Stimulated activated CD8-positive, alpha-beta memory T cell treated with anti-CD3 and anti-CD28 coated beads, Interleukin-4, amount 100 ng/mL, for 48 hours (primary cell): ENCODE measurements at regions not wholly inside any gene's neighbourhood (a gene's known extent, or its start where the extent isn't known, plus 50 kb on each side); places are given as distances from the start of the nearest gene placed in this dataset.
"Not testable (repeated sequence)": the region's sequence is repeated elsewhere in the genome, so short reads cannot be mapped to it uniquely, and the experiment has no call there.

Source experiments
- DNase-seq: peaks from one replicate; pipeline ENCODE4 v3.0.0-alpha.2; 2020

DNA sequence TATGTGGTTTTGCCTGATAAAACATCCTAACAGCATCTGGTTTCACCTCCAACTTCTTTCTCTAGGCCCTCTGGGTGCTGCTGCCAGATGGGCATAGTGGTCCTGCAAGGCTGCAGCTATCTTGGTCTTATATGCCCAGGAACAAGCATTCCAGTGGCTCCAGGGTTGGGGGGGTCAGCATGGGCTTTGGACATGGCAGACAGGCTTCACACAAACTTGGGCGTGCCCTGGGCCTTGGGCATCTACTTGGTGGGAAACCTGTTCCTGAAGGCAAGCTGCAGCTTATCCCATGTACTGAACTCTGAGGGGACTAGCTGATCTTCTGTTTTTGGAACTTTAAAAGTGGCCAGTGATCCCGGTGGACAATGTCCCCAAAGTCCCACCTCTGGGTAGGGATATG, 54.9 kb upstream of the ZNF678 start:
- no peak for DNase-seq

DNA sequence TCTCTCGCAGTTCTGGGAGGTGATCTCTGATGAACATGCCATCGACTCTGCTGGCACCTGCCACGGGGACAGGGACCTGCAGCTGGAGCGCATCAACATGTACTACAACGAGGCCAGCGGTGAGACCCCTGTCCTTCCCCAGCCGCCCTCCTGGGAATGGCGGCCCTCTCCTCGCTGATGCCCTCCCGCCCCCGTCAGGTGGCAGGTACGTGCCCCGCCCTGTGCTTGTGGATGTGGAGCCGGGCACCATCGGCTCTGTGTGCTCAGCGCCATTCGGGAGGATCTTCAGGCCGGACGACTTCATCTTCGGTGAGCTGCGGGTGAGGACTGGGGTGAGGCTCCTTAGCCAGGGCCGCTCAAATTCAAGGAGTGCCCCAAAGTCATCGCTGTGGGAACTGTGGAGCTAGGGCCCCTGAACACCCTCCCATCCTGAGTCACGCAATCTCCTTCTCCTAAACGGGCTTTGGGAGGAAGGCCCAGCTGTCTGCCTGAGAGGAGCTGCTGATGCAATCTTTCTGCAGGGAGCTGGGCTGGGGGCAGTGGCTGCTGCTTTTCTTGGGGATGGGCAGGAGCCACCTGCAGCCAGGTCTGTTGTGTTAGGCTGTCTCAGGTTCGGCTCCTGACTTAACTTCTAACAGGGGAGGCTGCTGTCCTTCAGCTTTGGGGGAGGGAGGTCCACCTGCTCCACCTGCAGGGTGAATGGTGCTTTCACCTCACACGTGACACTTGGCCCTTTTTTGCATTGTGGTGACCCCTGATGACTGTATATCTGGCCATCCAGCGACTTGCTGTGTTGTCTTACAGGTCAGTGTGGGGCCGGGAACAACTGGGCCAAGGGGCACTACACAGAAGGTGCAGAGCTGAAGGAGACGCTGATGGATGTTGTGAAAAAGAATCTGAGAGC, 56.6 kb upstream of the ZNF678 start:
- DNase-seq, result not testable (repeated sequence)

DNA sequence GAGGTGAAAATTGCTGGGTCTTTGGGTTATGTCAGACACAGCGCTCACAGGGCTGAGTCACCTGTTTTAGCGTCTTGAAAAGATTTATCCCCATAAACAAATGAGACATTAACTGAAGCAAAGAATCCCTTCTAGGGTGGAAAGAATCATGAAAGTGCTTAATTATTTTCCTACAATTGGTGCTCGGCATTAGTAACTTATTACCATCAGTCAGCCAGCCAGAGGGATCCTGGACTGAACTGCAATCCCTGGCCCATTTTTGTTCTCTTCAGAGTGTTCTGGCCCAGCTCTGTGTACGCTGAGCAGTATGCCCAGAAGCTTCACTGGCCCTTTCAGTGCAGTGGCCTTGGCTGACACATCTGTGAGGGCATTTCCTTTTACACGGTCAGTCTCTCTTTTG, 67.3 kb upstream of the ZNF678 start:
- not testable (repeated sequence) for DNase-seq

DNA sequence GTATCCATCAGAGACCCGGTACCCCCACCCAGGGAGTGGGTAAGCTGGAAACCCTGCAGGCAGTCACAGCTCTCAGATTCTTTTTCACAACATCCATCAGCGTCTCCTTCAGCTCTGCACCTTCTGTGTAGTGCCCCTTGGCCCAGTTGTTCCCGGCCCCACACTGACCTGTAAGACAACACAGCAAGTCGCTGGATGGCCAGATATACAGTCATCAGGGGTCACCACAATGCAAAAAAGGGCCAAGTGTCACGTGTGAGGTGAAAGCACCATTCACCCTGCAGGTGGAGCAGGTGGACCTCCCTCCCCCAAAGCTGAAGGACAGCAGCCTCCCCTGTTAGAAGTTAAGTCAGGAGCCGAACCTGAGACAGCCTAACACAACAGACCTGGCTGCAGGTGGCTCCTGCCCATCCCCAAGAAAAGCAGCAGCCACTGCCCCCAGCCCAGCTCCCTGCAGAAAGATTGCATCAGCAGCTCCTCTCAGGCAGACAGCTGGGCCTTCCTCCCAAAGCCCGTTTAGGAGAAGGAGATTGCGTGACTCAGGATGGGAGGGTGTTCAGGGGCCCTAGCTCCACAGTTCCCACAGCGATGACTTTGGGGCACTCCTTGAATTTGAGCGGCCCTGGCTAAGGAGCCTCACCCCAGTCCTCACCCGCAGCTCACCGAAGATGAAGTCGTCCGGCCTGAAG, 69.3 kb upstream of the ZNF678 start:
- DNase-seq, result not testable (repeated sequence)

DNA sequence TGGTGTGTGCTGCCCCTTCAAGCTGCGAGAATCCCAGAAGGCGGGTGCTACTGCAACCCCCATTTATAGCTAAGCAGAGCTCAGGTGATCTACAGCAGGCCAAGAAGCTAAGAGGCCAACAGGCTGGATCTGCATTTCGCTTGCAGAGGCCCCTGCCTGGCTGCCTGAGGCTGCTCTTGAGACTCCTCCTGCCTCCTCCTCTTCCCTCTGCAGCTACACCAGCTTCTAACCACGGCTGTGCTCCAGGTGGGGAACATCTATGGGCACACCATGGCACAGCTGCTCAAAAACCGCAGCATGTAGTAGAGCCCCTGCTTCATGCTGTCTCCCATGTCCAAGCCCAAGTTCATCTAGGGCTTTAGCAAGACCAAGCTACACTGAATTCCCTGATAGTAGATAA, 72.9 kb upstream of the ZNF678 start:
- DNase-seq, result no peak

DNA sequence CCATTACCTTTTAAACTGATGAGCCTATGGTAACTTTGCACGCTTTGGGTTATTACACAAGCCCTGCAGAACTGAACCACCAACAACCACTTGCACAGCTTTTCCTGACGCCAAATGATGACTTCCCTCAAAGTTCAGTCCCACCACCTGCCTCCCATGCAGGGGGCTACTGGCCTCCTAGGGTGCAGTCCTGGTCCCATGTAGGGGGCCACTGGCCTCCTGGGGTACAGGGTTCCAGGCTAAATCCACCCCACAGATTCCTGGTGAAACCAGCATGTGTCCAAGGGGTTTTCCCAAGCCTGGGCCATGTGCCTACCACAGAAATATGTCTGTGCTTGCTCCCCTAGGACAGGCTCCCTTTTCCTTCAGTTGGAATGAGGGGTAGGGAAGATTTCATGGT, 73.4 kb upstream of the ZNF678 start:
- no peak for DNase-seq

DNA sequence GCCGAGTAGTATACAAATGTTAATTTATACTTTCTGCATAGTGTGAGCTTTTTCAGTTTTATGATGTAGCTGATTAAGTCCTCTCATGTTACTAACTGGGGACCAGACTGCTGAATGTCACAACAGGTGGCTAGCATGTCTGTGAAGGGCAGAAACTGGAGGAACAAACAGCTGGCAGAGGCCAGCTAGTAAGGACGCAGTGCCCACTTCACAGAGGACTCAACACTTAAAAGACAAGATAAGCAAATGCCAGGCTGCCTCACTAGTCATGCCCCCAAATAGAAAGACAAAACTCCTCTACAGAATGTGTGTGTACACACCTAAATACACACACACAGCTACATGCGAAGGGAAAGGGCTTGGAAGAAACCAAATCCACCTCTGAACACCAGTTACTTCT, 73.8 kb upstream of the ZNF678 start:
- no peak for DNase-seq

DNA sequence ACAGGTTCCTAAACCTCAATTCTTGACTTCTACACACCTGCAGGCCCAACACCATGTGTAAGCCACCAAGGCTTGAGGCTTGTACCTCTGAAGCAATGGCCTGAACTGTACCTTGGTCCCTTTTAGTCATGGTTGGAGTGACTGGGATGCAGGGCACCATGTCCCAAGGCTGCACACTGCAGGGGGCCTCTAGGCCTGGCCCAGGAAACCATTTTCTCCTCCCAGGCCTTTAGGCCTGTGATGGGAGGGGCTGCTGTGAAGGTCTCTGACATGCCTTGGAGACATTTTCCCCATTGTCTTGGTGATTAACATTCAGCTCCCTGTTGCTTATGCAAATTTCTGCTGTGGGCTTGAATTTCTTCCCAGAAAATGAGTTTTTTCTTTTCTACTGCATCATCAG, 75.8 kb upstream of the ZNF678 start:
- no peak for DNase-seq

DNA sequence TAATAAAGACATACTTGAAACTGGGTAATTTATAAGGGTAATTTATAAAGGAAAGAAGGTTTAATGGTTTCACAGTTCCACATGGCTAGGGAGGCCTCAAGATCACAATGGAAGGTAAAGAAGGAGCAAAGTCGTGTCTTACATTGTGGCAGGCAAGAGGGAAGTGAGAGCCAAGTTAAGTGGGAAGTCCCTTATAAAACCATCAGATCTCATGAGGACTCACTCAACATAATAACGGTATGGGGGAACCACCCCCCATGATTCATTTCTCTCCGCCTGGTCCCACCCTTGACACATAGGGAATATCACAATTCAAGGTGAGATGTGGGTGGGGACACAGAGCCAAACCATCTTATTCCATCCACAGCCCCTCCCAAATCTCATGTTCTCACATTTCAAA, 76.8 kb upstream of the ZNF678 start:
- no peak for DNase-seq

DNA sequence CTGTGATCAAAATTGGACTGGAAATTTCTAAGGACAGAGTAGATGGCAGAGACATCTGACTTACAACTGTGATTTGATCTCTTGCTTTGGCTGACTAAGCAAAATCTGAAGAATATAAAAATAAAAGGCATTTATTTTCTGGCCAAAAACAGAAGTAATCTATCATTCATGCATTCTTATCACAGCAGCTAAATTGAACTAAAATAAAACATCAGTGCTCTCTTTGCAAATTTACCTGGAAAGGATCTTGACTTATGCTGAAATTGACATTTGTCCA, 81.4 kb upstream of the ZNF678 start:
- DNase-seq, result no peak

DNA sequence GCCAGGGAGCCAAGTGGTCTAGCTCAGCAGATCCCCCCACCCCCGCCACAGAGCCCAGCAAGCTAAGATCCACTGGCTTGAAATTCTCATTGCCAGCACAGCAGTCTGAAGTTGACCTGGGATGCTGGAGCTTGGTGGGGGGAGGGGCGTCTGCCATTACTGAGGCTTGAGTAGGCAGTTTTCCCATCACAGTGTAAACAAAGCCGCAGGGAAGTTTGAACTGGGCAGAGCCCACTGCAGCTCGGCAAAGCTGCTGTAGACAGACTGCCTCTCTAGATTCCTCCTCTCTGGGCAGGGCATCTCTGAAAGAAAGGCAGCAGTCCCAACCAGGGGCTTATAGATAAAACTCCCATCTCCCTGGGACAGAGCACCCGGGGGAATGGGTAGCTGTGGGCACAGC, 89.3 kb upstream of the ZNF678 start:
- DNase-seq, result not testable (repeated sequence)

DNA sequence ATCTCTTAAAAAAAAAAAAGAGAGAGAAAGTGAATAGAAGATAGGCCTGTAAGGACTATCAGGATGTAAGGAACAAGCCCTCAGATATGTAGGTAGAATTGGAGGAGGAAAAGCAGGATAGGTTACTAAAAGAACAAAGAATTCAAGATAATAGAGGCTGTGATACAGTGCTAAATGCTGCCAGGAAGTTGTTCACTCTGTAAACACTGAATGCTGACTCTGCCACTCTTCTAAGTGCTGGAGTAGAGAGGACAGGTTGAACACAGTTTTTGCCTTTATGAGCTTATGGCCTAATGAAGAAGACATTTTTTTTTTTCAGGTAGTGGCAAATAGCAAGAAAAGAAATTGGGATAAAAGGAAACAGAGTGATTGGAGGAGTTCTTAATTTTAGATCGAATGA, 90.6 kb upstream of the ZNF678 start:
- no peak for DNase-seq

DNA sequence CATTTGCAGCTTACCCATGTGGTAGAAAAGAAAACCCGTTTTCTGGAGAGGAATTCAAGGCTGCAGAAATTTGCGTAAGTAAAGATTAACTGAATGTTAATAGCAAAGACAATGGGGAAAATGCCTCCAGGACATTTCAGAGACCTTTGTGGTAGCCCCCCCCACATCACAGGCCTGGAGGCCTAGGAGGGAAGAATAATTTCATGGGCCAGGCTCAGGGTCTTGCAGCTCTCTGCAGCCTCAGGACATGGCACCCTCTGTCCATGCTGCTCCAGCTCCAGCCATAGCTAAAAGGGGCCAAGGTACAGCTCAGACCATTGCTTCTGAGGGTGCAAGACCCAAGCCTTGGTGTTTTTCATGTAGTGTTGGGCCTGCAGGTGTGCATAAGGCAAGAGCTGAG, 92.7 kb upstream of the ZNF678 start:
- DNase-seq, result no peak

DNA sequence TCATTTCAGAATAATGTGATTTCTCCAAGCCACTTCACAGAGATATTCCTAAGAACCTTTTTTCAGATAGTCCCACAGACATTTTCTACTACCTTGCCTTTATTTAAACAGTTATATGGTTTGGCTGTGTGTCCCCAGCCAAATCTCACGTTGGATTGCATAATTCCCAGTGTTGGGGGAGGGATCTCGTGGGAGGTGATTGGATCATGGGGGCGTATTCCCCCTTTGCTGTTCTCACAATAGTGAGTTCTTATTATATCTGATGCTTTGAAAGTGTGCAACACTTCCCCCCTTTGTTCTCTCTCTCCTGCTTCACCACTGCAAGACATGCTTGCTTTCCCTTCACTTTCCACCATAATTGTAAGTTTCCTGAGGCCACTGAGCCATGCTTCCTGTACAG, 93.6 kb upstream of the ZNF678 start:
- no peak for DNase-seq

DNA sequence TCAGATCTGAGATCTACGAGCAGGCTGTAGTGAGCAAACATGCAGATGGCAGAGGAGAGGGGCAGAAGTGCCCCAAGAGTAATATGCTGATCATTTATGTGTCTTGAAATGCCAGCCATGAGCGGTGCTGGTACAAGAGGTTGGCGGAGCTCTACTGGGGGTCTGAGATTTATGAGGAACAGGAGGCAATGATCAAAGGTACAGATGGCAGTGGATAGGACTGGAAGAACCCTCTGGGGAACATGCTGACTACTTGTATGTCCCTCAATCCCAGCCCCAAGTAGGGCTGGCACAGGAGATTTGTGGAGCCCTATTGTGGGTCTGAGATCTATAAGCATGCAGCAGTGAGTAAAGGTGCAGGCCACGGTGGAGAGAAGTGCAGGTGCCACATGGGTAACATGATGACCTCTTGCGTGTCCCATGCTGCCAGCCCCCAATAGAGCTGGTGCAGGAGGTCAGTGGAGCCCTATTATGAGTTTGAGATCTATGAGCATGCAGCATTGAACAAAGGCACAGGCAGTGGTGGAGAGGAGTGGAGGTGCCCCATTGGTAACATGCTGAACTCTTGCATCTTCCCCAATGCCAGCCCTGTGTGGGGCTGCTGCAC, 97.2 kb upstream of the ZNF678 start:
- no peak for DNase-seq

DNA sequence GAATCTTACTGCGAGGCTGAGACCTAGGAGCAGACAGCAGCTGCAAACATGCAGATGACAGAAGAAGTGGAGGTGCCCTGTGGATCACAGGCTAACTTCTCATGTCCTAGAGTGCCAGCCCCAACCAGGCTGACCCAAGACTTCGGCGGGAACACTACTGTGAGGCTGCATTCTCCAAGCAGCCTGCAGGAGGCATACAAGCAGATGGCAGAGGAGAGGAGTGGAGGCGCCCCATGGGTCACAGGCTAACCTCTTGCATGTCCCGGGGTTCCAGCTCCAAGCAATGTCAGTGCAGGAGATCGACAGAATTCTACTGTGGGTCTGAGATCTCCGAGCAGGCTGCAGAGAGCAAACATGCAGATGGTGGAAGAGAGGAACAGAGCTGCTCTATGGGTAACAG, 98.1 kb upstream of the ZNF678 start:
- no peak for DNase-seq

DNA sequence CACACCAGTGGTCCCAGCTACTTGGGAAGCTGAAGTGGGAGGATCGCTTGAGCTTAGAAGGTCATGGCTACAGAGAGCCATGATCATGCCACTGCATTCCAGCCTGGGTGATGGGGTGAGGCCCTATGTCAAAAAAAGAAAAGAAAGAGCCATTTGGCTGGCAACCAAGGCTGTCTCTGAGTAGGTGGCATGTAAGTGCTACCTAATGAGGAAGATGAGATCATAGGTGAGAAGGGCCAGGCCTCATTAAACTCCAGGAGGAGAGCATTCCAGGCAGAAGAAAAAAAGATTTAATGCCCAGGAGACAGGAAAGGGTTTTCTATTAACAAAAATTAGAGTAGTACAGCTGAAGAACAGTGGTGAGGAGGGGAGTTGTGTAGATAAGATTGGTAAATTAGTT, 103.4 kb upstream of the ZNF678 start:
- no peak for DNase-seq

DNA sequence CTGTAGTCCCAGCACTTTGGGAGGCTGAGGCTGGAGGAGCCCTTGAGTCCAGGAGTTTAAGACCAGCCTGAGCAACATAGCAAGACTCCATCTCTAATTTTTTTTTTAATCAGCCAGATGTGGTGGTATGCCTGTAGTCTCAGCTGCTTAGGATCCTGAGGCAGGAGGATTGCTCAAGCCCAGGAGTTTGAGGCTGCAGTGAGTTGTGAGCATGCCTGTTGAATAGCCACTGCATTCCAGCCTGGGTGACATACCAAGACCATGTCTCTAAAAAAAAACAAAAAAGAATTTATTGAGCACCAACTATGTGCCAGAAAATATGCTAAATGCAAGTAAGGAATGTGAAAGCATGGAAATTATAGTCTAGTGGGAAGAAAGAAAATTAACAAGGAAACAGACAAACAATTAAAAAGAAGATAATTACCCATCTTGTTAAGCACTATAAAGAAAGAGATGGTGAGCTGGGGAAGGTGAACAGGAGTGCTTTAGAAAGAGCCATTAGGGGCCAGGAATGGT, 104.0 kb upstream of the ZNF678 start:
- DNase-seq, result no peak

DNA sequence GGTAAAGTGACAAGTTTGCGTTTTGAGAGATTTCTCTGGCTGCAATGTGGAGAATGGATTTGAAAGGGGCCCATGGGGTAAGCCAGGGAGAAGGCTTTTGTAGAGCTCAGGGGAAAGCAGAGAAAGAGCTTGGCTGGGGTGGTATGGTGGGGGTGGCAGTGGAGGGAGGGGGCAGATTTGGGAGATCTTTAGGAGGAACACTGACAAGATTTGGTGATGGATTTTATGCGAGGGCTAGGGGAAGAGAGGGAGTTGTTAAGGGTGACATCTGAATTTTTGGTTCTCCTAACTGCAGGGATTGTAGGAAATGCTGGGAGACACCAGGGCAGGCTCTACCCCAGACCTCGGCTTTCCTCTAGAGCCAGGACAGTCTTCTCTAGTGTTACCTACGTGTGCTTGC, 108.7 kb upstream of the ZNF678 start:
- DNase-seq, result no peak

DNA sequence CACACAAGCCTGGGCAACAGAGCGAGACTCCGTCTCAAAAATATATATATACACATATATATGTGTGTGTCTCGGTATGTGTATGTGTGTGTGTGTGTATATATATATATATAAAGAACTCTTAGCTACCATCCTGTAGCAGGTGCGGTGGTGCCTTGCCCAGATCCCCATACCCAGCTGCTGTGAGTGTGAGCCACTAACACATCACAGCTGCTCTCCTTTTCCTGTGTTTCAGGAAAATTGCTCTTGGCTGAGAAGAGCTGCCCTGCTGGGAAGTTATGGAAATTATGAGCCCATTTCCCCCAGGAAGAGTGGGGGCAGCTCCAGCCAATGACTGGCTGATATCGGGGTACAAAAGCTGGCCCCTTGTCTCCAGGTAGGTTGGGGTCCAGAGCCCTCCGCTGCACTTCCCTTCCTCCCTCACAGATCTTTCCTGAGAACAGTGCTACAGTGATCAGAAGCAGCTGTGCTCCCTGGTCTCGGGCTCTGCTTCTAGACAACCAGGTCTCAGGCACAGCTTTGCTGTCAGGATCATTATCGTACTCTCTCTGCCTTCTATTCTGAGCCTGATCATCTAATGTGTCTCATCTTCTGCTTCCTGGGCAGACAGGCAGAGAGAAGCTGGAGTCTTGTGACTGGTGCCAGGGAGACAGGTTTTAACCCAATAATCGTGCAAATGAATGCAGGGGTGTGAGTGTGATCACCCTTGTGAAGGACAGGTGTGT, 109.6 kb upstream of the ZNF678 start:
- DNase-seq, result no peak

DNA sequence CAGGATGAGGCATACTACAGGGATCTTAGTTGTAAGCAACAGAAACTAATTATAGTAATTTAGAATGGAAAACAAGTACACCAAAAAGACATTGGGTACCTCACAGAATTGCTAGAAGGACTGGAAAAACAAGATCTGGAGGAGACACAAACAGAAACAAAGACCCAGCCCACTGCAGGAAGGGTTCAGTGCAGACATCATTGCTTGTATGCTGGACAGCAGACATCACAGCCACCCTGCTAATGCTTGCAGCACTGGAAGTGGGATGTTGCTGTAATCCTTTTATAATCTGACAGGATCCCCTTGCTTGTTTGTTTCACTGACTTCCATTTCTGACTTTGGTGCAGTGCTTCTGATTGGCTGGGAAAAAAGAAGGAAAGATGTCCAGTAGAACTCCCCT, 111.4 kb upstream of the ZNF678 start:
- DNase-seq, result no peak

DNA sequence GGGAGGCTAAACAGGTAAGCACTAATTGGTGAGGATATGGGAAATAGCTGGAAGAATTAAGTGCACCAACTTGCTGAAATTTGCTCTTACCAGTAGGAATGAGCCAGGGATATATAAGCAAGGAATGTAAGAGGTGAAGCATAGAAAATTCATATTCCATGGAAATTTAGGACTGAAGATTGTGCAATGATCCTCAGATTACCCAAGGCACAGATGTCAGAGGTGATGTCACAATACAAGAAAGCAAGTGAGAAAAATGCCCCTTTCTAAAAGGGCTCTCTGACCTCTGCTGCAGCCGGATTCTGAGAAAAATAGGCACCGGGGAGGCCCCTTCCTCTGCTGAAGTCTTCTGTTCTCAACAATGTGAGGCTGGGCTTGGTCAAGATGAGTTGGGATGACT, 112.3 kb upstream of the ZNF678 start:
- DNase-seq, result no peak

DNA sequence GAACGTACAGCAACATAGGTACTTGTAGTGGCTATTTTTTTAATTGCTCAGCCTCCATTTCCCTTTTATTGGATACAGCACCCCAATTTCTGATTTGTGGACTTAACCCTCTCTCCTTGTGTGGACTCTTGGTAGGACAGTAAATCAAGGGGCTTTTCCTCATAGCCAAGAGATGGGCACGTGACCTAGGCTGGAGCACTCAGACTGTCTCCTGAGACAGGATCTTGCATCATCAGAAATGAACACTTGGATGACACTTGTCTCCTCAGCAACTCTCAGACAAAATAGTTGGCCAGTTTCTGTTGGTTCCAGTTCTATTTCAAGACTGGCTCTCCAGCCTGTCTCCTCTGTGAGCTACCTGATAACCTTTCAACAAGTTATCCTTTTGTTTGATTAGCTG, 112.9 kb upstream of the ZNF678 start:
- DNase-seq, result no peak
